Epidermal melanocyte (primary cell): ENCODE measurements at regions not wholly inside any gene's neighbourhood (a gene's known extent, or its start where the extent isn't known, plus 50 kb on each side); places are given as distances from the start of the nearest gene placed in this dataset.

Experiments
- DNase-seq: peaks from one replicate; pipeline ENCODE4 v3.0.0; 2011; ENCODE audit warnings: low spot score; ENCODE audit not compliant: insufficient read length

GRCh38 chr9:92186631-92187030, 71.4 kb upstream of the SPTLC1 start:
- DNase-seq: no peak

GRCh38 chr9:92185681-92186080, 70.5 kb upstream of the SPTLC1 start:
- no peak for DNase-seq

- DNase-seq: no peak
Measured at GRCh38 chr9:92185096-92185495, 69.9 kb upstream of the SPTLC1 start.

GRCh38 chr9:92184041-92184564, 68.9 kb upstream of the SPTLC1 start:
- DNase-seq: no peak

- no peak for DNase-seq
Measured at GRCh38 chr9:92183449-92183848, 68.2 kb upstream of the SPTLC1 start.

- no peak for DNase-seq
Measured at GRCh38 chr9:92181296-92181695, 66.1 kb upstream of the SPTLC1 start.

- peak; percentile 81 for DNase-seq
Measured at GRCh38 chr9:92180669-92181181, 65.5 kb upstream of the SPTLC1 start.

GRCh38 chr9:92180002-92180400, 64.8 kb upstream of the SPTLC1 start:
- no peak for DNase-seq

GRCh38 chr9:92179286-92180001, 64.2 kb upstream of the SPTLC1 start:
- DNase-seq: no peak

GRCh38 chr9:92177591-92177990, 62.4 kb upstream of the SPTLC1 start:
- no peak for DNase-seq

GRCh38 chr9:92176800-92177185, 61.6 kb upstream of the SPTLC1 start:
- no peak for DNase-seq

- DNase-seq: no peak
Measured at GRCh38 chr9:92176068-92176799, 61.0 kb upstream of the SPTLC1 start.

GRCh38 chr9:92175441-92175840, 60.2 kb upstream of the SPTLC1 start:
- DNase-seq: no peak

GRCh38 chr9:92173318-92173717, 58.1 kb upstream of the SPTLC1 start:
- no peak for DNase-seq

- DNase-seq: no peak
Measured at GRCh38 chr9:92171822-92172221, 56.6 kb upstream of the SPTLC1 start.

- DNase-seq: no peak
Measured at GRCh38 chr9:92171281-92171680, 56.1 kb upstream of the SPTLC1 start.

- no peak for DNase-seq
Measured at GRCh38 chr9:92170848-92171247, 55.6 kb upstream of the SPTLC1 start.

GRCh38 chr9:92165484-92165883, 50.3 kb upstream of the SPTLC1 start:
- no peak for DNase-seq
